ENCODE measurements at regions not wholly inside any gene's neighbourhood (a gene's known extent, or its start where the extent isn't known, plus 50 kb on each side); places are given as distances from the start of the nearest gene placed in this dataset.
"Not testable (repeated sequence)": the region's sequence is repeated elsewhere in the genome, so short reads cannot be mapped to it uniquely, and the experiment has no call there.

DNA sequence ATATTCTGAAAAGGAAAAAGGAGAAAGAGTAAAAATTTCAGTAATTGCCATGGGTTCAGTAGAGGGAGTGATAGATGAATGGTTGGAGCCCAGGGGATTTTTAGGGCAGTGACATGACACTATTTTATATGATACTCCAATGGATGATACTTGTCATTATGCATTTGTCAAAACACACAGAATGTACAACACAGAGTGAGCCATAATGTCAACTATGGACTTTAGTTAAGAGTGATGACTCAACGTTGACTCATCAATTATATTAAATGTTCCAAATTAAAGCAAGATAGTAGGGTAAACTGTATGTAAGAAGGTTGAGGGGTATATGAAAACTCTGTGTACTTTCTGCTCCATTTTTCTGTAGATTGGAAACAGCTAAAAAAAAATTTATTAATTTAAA lies 586.4 kb downstream of the TAF11L14 start:
- no peak for DNase-seq (ENCODE audit: low read depth, low spot score)

DNA sequence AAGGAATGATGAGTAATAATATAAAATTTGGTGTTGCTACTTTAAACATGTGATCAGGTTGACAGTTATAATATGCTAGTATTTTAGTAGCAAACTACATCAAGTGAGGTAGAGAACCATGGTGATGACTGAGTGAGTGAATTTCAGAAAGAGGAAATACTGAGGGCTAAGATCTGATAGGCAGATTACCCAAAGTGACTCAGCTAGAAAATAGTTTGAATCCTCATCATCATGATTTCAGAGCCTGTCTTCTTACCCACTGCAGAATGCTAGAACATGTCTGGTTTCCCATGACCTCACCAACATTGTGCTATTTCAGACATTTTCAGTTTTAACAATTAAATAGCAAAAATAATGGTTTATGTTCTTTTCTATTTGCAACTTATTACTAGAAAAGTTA lies 602.1 kb downstream of the TAF11L14 start:
- peak; percentile 0 for DNase-seq (ENCODE audit: low read depth, low spot score)

DNA sequence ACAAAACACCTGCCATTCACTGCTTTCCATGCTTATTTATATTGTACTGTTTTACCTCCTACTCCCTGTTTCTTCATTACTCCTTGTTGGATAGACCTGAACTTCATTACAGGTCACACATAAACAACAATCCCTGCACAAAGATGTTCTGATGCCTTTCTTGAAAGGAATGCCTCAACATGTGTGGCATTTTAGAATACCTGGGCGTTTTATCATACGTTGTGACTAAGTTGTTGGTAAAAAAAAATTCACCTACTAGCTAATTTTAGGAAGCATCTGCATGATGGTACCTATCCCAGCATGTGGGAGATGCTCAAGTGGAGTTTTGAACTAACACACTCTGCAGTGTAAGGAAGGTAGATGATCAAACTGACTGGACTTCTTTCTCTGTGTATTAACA lies 604.1 kb downstream of the TAF11L14 start:
- no peak for DNase-seq (ENCODE audit: low read depth, low spot score)

DNA sequence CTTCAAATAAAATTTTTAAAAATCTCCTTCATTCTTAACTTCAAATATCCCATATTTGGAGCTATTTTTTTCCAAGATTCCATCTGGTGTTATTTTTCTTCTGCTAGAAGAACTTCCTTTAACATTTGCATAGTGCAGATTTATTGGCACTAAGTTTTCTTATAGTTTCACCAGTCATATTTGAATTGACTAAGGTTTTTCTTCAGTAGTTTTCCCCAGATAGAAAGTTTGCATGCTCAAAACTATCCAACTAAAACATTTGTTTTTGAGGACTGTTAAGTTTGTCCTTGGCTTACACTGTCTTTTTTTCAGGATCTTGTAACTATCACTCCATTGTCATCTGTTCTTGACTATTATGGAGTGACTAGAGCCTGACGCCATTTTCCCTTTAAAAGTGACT lies 606.7 kb downstream of the TAF11L14 start:
- no peak for DNase-seq (ENCODE audit: low read depth, low spot score)

DNA sequence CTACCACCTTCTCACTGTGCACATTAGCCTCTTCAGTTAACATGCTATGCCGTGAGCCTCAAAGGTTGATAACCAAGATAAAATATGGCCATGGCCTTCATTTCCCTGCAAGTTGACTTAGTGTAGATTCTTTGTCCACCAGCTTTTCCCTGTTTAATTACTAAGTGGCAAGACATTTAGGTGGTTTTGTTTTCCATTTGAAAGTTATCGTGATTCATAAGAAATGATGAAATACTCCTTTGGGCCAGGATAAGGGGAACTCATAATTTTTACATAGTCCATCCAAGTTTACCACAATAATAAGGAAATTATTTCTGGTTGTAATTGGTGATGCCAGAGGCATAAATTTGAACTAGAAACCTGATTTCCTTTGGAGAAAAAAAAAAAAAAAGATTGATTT lies 609.6 kb downstream of the TAF11L14 start:
- DNase-seq (ENCODE audit: low read depth, low spot score) = no peak

DNA sequence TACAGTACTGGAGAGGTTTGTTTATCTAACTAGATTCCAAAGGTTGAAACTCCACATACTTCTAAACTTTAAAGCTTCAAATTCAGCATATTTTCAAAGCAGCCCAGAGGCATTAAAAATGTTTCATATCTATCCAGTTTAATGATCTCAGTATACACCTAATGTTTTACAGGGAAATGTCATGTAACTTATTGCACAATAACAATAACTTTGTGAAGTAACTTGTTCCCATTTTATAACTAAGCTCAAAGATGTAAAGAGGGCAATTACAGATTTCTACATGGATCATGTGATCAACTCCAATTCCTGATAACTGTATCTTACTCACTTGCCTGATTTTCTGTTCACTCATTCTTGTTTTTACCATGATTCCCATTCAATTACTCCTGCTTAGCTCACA lies 610.0 kb downstream of the TAF11L14 start:
- no peak for DNase-seq (ENCODE audit: low read depth, low spot score)

DNA sequence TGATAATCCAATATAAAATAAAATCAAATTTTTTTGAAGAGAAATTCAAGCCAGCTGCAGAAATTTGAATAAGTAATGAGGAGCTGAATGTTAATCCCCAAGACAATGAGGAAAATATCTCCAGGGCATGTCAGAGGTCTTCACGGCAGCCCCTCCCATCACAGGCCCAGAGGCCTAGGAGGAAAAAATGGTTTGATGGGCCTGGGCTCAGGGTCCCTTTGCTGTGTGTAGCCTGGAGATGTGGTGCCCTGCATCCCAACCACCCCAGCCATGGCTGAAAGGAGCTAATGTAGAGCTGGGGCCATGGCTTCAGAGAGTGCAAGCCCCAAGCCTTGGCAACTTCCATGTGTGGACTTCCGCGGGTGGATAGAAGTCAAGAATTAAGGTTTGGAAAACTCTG lies 618.3 kb downstream of the TAF11L14 start:
- DNase-seq (ENCODE audit: low read depth, low spot score) = no peak

DNA sequence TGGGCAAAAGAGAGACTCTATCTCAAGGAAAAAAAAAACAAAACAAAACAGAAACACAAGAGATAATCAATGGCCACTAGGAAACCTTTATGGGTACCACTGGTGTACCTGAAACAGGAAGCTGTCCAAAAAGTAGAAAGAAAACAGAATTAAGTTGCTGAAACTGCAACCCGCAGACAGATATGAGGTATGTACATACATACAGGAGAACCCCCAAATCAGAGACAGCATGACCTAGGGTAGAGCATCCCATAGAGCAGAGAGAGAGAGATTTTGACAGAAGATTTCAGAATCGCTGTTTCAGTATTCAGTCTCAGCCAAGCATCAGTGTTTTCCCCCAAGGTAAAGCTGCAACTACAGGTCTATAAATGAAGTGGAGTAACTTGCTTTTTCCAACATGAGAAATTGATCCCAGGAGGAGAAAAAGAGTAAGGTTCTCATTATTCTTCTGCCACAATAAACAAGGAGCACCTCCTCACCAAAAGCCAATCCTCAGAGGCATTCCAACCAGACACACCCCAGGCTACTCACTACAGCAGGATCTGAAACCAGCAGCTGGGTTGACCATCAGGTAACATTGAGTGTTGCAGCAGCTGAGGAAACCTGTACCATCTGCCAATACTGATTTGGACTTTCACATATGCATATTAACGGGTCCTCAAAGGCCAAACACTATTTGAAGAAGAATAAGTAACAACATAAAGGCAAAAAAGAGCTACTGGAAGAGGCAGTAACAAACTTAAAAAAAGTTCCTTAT lies 630.0 kb downstream of the TAF11L14 start:
- no peak for DNase-seq (ENCODE audit: low read depth, low spot score)

DNA sequence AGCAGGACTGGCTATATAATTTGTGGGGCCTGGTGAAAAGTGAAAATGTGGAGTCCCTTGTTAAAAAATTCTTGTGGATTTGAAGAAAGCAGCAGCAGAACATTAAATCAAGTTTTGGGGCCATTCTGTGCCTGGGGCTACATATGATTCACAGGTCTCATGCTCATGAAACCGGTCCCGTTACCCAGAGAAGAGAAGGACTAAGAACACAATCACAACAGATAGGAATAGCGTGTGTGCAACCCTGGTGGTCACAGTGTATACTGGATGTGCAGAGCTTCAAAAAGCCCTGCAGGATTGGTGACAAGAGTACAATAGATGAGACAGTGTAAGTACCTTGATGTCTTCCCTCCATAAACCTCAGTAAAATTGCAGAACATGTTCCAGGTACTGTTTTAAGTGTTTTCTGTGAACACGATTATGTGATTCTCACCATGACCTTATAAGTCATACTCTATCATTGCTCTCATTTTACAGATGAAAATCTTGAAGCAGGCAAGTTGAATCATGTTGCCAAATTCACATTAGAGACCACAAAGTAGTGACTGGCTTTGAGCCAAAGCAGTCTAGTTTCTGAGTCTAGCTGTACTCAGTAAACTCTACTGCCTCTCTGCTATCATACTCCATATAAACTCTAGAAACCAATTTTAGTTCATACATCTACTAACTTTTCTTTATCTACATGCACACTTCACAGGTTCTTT lies 636.5 kb downstream of the TAF11L14 start:
- peak; percentile 28 for DNase-seq (ENCODE audit: low read depth, low spot score)

DNA sequence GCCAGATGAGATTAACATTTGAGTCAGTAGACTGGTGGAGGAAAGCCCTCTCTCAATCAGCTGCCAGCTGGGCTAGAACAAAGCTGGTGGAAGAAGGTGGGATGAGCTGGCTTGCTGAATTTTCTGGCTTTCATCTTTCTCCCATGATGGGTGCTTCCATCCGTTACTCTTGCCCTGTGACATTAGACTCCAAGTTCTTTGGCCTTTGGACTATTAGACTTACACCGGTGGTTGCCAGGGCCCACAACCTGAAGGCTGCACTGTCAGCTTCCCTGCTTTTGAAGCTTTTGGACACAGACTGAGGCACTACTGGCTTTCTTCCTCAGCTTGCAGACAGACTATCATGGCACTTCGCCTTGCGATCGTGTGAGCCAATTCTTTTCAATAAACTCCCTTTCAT lies 642.7 kb downstream of the TAF11L14 start:
- DNase-seq (ENCODE audit: low read depth, low spot score) = no peak

DNA sequence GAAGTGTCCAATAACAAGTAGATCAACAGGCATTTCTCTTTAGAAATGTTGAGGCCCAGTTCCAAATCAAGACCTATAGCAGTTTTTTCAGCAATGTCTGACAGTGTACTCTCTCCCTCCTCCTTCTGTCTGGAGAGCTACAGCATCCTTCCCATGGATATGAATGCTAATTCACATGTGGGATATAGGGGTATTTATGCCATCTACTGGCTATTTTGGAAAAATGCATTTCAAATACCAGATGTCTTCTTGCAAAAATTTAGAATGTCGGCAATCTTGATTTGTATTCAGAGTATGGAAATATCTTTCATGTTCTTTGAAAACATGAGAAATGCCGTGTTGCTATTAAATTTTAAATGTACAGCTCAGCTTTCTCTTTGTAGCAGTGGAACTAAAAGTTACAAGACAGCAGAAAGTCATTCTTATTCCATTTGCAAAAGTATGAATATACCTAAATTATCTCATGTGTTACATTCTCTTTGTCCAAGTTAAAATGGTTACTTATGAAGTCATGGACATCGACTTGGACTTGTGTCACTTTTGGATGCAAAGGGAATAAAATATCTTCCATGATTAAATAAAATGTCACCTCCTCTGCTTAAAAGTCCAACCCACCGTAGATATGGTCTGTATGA lies 647.8 kb downstream of the TAF11L14 start:
- peak; percentile 53 for DNase-seq (ENCODE audit: low read depth, low spot score)

DNA sequence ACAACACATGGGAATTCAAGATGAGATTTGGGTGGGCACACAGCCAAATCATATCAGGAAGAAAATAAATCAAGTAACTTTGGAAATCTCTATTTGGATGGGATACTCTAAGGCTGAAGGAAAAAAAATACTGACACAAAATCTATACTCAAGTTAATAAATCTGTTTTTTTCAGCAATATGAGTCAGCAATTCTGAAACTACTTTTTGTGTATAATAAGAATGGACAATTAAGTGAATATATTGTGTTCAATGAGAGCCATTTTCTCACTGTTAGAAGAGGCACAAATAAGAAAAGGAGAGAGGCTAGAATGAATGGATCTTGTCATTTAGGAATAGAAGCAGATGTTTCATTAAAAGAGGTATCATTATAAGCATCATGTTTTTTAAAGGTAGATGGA lies 651.0 kb downstream of the TAF11L14 start:
- no peak for DNase-seq (ENCODE audit: low read depth, low spot score)

DNA sequence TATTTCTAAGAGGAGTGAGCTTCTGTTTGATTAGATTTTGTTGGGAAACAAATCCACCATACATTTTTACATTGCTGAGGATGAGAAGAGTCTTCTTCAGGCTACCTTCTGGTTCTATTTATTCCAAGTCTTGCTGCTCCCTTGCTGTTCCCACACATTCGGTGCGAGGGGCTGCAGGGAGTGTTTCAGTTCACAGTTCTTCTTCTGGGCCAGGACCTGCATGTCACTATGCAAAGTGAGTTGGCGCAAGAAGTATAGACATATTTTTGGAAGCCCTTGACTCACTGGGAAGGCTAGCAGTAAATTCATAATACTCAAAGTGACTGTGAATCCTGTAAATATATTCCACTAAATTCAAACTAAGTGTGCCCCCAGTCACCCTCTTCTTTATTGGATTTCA lies 657.9 kb downstream of the TAF11L14 start:
- no peak for DNase-seq (ENCODE audit: low read depth, low spot score)

DNA sequence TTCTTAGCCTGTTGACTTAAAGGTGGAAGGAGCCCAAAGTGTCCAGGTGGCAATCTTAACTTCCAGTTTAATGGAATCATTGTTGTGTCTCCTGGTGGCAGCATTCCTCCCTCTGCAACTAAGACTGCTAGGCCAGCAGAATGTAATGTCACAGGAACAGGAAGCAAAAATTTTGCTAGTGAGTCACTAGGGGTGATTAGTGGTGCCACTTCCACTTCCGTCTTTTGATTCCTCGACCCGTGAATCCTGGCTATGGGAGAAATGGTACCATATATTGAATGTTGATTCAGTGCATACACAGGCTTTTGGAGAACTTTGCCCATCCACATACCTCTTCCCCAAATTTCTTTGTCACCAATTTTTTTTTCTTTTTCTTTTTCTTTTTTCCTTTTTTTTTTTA lies 661.4 kb downstream of the TAF11L14 start:
- DNase-seq (ENCODE audit: low read depth, low spot score) = not testable (repeated sequence)

DNA sequence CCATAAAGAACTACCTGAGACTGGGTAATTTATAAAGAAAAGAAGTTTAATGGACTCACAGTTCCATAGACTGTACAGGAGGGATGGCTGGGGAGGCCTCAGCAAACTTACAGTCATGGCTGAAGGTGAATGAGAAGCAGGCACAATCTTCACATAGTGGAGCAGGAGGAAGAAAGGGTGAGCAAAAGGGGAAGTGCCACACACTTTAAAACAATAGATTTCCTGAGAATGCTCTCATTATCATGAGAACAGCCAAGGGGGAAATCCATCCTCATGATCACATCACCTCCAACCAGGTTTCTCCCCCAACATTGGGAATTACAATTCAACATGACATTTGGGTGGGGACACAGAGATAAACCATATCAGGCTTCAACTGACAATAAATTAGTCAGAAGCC lies 664.9 kb downstream of the TAF11L14 start:
- DNase-seq (ENCODE audit: low read depth, low spot score) = no peak

DNA sequence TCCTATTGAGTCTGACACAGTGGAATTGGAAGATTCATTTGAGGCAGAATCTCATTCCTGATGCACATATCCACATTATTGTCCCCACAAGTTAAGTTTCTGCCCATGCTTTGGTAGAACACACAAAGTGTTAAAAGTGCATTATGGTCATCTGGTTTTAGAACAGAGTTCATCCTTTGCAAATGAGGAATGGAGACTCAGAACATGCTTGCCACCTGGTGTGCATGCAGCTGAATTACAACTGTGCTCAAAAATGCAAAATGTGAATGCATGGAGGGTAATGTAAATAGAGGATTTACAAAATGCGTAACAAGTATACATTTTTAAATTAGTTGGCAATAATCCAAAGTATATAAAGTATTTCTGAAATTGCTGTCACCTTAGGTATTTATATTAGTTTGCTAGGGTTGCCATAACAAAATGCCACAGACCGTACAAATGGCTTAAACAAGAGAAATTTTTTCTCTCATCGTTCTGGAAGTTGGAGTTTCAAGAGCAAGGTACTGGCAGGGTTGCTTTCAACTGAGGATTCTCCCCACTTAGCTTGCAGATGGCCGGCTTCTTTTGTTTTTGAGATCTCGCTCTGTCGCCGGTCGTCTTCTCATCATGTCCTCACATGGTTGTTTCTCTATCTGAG lies 671.1 kb downstream of the TAF11L14 start:
- peak; percentile 55 for DNase-seq (ENCODE audit: low read depth, low spot score)

DNA sequence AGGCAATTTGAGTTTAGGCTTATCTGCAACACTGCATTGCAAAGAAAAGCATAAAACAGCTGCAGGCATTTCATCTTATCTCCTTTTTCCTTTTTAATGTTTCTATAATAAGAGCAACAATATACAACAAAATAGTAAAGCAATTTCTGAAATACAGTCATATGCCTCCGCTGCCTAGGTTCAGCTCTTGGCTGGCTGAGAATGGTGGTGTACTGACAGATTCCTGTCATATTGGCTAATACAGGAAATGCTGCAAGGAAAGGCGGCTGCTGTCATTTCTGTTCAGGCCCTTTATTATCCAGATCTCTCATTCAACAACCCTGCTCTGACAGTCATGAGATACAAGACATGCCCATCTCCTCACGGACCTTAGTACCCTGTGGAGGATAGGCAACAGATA lies 677.0 kb downstream of the TAF11L14 start:
- DNase-seq (ENCODE audit: low read depth, low spot score) = no peak

DNA sequence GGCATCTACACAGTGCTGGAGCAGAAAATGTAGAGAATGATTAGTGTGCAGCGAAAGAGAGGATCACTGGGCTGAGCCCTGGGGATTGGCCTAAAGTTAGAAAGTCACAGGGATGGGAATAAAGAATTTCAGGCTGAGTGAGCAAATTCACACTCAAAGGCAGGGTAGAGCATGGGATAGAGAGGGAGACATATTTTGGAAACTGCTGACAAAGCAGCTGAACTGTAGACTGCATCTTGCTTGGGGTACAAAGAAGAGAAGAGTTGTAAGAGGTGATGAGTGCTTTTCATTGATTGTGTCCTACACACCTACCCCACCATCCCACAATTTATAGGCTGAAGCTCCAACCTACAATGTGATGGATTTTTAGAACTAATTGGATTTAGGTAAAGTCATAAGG lies 677.8 kb downstream of the TAF11L14 start:
- no peak for DNase-seq (ENCODE audit: low read depth, low spot score)

DNA sequence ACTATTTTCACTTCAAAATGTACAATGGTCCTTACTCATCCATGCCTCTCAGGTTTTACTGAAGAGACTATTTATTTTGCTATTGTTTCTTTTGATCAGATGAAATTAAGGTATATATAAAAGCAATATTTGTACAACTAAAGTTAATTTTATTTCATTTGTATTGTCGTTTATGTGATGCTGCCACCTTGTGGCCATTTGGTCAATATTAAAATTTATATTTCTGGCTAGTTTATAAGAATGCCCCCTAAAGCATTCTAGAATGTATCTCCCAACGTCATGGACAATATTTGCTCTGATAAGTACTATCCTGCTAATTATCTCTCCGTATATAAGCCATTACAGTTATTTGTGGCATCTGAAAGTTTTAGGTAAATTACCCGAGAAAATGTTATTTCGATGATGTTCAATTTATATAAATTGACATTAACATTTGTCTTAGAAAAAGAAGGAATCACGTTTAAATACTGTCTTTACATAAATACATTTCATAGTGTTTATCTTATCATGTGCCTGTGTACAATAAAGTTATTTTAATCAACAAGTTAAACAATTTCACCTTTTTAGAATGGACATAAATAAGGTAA lies 680.0 kb downstream of the TAF11L14 start:
- DNase-seq (ENCODE audit: low read depth, low spot score) = peak; percentile 31

DNA sequence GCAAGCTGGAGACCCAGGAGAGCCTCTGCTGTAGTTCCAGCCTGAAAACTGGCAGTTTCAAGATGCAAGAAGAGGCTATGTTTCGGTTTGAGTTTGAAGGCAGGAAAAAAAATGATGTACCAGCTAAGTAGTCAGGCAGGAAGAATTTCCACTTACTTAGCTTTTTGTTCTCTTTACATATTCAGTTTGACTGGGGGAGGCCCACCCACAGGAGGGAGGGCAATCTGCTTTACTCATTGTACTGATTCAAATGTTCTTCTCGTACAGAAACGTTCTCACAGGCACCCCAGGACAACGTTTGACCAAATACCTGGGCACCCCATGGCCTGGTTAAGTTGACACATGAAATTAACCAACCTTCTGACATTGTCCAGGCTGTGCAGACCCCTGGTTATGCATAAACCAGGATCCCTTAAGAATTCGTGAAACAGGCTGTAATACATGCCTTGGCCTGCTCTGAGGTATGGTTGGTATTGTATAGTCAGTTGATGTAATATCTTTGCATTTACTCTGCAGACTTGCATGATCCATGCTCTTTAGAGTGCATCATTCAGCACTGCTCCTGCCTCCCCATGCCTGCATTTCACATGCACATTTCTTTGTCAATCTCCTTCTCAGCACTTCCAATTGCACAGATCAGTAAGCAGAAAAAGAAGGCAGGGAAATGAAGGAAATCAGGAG lies 687.1 kb downstream of the TAF11L14 start:
- no peak for DNase-seq (ENCODE audit: low read depth, low spot score)

DNA sequence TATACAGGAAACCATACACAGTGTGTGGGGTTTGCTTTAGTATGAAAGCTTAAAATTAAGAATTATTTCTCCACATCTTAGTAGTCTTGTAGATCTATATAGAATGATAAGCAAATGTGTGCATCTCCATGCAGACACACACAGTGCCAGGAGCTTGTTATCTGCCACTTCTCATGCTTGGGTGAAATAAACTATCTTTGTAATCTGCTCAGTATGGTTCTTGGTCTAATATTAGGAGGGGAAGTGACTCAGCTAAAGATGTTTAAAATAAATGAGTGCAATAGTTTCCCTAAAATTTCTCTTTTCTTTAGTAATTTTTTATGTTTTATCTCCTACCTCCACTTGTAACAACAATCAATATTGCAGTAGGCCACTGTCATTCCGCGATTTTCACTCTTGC lies 689.6 kb downstream of the TAF11L14 start:
- no peak for DNase-seq (ENCODE audit: low read depth, low spot score)

DNA sequence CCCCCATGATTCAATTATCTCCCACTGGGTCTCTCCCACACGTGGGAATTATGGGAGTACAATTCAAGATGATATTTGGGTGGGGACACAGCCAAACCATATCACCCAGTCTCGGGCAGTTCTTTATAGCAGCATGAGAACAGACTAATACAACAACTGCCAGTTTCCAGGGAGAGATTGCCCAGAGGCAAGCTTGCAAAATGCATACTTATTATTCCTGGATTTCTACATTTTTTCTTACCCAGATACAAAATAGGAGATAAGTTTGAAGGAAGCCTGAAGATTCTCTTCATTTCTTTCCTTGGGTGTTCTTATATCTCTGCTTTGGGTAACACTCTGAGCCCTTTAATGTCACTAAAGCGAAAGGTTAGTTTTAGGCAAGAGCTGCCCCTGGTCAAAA lies 691.2 kb downstream of the TAF11L14 start:
- no peak for DNase-seq (ENCODE audit: low read depth, low spot score)
